HepG2 (cell line): ENCODE measurements at regions not wholly inside any gene's neighbourhood (a gene's known extent, or its start where the extent isn't known, plus 50 kb on each side); places are given as distances from the start of the nearest gene placed in this dataset.

ENCODE experiments used
- BRD4 ChIP-seq: sonication (generic); formaldehyde crosslinking; IDR thresholded peaks from 2 replicates; pipeline ENCODE4 v1.4.0; 2020; ENCODE audit warnings: missing genetic modification reagents
- DZIP1 ChIP-seq: sonication (generic); formaldehyde crosslinking; IDR thresholded peaks from 2 replicates; pipeline ENCODE4 v1.5.0; 2020; ENCODE audit warnings: mild to moderate bottlenecking, missing genetic modification reagents
- EZH2 ChIP-seq: conservative IDR thresholded peaks from 2 replicates; pipeline ENCODE4 v1.6.1; 2012; ENCODE audit warnings: mild to moderate bottlenecking, low read depth, low read length, moderate library complexity
- FIP1L1 ChIP-seq: fragments of 200-400 bp; formaldehyde crosslinking; IDR thresholded peaks from 2 replicates; pipeline ENCODE4 v1.6.1; 2018; ENCODE audit warnings: low read depth, mild to moderate bottlenecking, low read length, moderate library complexity, borderline replicate concordance; ENCODE audit not compliant: insufficient read depth
- JARID2 ChIP-seq: sonication (generic); formaldehyde crosslinking; IDR thresholded peaks from 2 replicates; pipeline ENCODE4 v1.8.1; 2023; ENCODE audit warnings: missing genetic modification reagents, inconsistent platforms; ENCODE audit not compliant: insufficient replicate concordance
- MEF2D ChIP-seq: sonication (generic); formaldehyde crosslinking; IDR thresholded peaks from 2 replicates; pipeline ENCODE4 v1.5.1; 2020; ENCODE audit warnings: mild to moderate bottlenecking, missing genetic modification reagents
- NCOA1 ChIP-seq: sonication (generic); formaldehyde crosslinking; IDR thresholded peaks from 2 replicates; pipeline ENCODE4 v1.9.0; 2021; ENCODE audit warnings: missing genetic modification reagents
- POLR2G ChIP-seq: fragments of 200-400 bp; formaldehyde crosslinking; IDR thresholded peaks from 2 replicates; pipeline ENCODE4 v1.6.1; 2018; ENCODE audit warnings: mild to moderate bottlenecking, low read depth, low read length, moderate library complexity
- SAP130 ChIP-seq: IDR thresholded peaks from 2 replicates; pipeline ENCODE4 v1.6.1; 2016; ENCODE audit warnings: low read depth
- TEF ChIP-seq: sonication (generic); formaldehyde crosslinking; IDR thresholded peaks from 2 replicates; pipeline ENCODE4 v1.5.0; 2020; ENCODE audit warnings: missing genetic modification reagents
- TGIF2 ChIP-seq: IDR thresholded peaks from 2 replicates; pipeline ENCODE4 v1.6.1; 2016; ENCODE audit warnings: control low read depth, missing compliant biosample characterization
- THAP9 ChIP-seq: sonication (generic); formaldehyde crosslinking; IDR thresholded peaks from 2 replicates; pipeline ENCODE4; 2020; ENCODE audit warnings: missing genetic modification reagents, mild to moderate bottlenecking, borderline replicate concordance
- THRA ChIP-seq: sonication (generic); formaldehyde crosslinking; IDR thresholded peaks from 2 replicates; pipeline ENCODE4 v1.4.0; 2020; ENCODE audit warnings: missing genetic modification reagents, borderline replicate concordance
- ZBTB2 ChIP-seq: sonication (generic); formaldehyde crosslinking; IDR thresholded peaks from 2 replicates; pipeline ENCODE4 v1.8.0; 2022; ENCODE audit warnings: low read depth, missing genetic modification reagents
- ZFP37 ChIP-seq: sonication (generic); formaldehyde crosslinking; IDR thresholded peaks from 2 replicates; pipeline ENCODE4 v1.4.0; 2020; ENCODE audit warnings: missing genetic modification reagents, borderline replicate concordance
- ZFY ChIP-seq: sonication (generic); formaldehyde crosslinking; IDR thresholded peaks from 2 replicates; pipeline ENCODE4 v1.4.0; 2020; ENCODE audit warnings: missing genetic modification reagents
- ZNF350 ChIP-seq: sonication (generic); formaldehyde crosslinking; IDR thresholded peaks from 2 replicates; pipeline ENCODE4 v1.4.0; 2020; ENCODE audit warnings: mild to moderate bottlenecking, low read depth, missing genetic modification reagents, borderline replicate concordance
- ZNF580 ChIP-seq: IDR thresholded peaks from 2 replicates; pipeline ENCODE4 v1.6.1; 2016; ENCODE audit warnings: low read depth, borderline replicate concordance

- TF ChIP-seq ZBTB2 (CRISPR knock-in tag) (0 out of 2 replicates have a peak, but pooled peaks have one; percentile 57), ZFY (CRISPR knock-in tag) (peak; percentile 69), MEF2D (CRISPR knock-in tag) (peak; percentile 95), FIP1L1 (peak; percentile 85; the same call in 1 of the 2 replicates), THAP9 (CRISPR knock-in tag) (peak; percentile 90), THRA (CRISPR knock-in tag) (peak; percentile 86; the same call in 1 of the 2 replicates), ZNF350 (CRISPR knock-in tag) (peak; percentile 99), NCOA1 (CRISPR knock-in tag) (peak; percentile 78; the same call in 1 of the 2 replicates), POLR2G (peak; percentile 73; the same call in 1 of the 2 replicates), TEF (CRISPR knock-in tag) (no peak), BRD4 (CRISPR knock-in tag) (peak; percentile 83; the same call in 1 of the 2 replicates), ZNF580 (CRISPR knock-in tag) (peak; percentile 92), SAP130 (peak; percentile 96), TGIF2 (CRISPR knock-in tag) (no peak), ZFP37 (CRISPR knock-in tag) (no peak; the same call in 1 of the 2 replicates), DZIP1 (CRISPR knock-in tag) (no peak), JARID2 (CRISPR knock-in tag) (no peak), EZH2 (no peak)
These were observed 165.6 kb upstream of the IER5L start (continued) for GRCh38 chr9:129343424-129344375.
